Cardiac septum (tissue), 1 donor: ENCODE measurements at regions not wholly inside any gene's neighbourhood (a gene's known extent, or its start where the extent isn't known, plus 50 kb on each side); places are given as distances from the start of the nearest gene placed in this dataset.
"Not testable (repeated sequence)": the region's sequence is repeated elsewhere in the genome, so short reads cannot be mapped to it uniquely, and the experiment has no call there.

Experiments used
- DNase-seq: peaks from one replicate; pipeline ENCODE4 v3.0.0-alpha.2; 2020; ENCODE audit warnings: low spot score
- intact Hi-C: fragments of 100-400 bp; cut with DNase I; formaldehyde crosslinking; loops from one replicate; pipeline ENCODE4 v1.14.0; 2022
- donor health status: DM: no; HTN: no; CAD: no.

DNA sequence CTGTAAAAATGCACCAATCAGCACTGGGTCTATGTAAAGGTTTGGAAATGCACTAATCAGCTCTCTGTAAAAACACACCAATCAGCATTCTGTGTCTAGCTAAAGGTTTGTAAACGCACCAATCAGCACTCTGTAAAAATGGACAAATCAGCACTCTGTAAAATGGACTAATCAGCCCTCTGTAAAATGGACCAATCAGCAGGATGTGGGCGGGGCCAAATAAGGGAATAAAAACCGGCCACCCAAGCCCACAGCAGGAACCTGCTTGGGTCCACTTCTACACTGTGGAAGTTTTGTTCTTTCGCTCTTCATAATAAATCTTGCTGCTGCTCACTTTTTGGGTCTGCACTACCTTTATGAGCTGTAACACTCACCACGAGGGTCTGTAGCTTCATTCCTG, 101.0 kb downstream of the SMC2 start:
- DNase-seq, intact Hi-C loops: not testable (repeated sequence)

DNA sequence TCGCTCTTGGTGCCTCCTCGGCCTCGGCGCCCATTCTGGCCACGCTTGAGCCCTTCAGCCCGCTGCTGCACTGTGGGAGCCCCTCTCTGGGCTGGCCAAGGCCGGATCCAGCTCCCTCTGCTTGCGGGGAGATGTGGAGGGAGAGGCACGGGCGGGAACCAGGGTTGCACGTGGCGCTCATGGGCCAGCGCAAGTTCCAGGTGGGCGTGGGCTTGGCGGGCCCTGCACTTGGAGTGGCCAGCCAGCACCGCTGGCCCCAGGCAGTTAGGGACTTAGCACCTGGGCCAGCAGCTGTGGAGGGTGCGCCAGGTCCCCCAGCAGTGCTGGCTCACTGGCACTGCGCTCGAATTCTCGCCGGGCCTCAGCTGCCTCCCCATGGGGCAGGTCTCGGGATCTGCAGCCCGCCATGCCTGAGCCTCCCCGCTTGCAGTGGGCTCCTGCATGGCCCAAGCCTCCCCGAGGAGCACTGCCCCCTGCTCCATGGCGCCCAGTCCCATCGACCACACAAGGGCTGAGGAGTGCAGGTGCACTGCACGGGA, 106.4 kb downstream of the SMC2 start:
- intact Hi-C loops, result no loop called here
- peak; percentile 75 for DNase-seq

- intact Hi-C loops, result no loop called here
- DNase-seq, result no peak
These were observed 112.7 kb downstream of the SMC2 start for GRCh38 chr9:104206766-104207165.

- intact Hi-C loops, result no loop called here
- DNase-seq, result no peak
These were observed 115.3 kb downstream of the SMC2 start for GRCh38 chr9:104209387-104209786.

DNA sequence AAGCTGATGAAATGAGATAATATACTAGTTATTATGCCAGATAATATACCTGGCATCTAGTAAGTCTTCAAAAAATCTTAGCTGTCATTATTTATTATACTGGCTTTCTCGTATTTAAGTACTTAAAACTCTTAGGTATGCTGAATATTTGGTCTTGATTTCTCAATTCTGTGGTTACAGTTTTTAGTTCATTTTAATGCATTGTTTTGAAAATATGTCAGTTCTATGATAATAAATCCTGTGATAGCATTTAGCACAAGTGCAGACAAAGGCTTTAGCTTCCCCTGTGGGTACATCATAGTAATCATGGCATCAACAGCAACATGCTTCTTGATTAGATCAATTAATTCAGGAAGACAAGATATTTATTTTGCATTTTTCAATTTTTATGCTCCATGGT, 133.0 kb downstream of the SMC2 start:
- intact Hi-C loops, result no loop called here
- no peak for DNase-seq

DNA sequence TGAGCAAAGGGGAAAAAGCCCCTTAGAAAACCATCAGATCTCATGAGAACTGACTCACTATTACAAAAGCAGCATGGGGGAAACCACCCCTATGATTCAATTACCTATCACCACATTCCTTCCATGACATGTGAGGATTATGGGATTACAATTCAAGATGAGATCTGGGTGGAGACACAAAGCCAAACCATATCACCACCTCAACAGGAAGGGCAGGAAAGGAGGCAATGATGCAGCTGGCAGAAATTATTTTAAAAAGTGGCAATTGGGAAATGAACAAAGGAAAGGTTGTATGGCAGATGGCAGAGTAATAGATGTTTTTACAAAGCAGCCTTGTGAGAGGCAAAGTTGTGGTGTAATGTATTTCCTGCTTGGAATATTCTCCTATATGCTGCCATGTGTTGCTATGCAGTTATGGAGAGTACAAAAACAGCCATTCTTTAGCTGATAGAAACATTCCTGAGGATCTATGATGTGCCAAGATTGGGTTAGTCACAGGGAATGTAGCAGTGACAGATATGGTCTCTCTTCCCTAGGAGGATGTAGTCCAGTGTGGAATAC, 138.8 kb downstream of the SMC2 start:
- DNase-seq, result no peak
- intact Hi-C loops, result no loop called here

- DNase-seq, result no peak
- intact Hi-C loops, result no loop called here
These were observed 139.3 kb downstream of the SMC2 start for GRCh38 chr9:104233366-104233765.

DNA sequence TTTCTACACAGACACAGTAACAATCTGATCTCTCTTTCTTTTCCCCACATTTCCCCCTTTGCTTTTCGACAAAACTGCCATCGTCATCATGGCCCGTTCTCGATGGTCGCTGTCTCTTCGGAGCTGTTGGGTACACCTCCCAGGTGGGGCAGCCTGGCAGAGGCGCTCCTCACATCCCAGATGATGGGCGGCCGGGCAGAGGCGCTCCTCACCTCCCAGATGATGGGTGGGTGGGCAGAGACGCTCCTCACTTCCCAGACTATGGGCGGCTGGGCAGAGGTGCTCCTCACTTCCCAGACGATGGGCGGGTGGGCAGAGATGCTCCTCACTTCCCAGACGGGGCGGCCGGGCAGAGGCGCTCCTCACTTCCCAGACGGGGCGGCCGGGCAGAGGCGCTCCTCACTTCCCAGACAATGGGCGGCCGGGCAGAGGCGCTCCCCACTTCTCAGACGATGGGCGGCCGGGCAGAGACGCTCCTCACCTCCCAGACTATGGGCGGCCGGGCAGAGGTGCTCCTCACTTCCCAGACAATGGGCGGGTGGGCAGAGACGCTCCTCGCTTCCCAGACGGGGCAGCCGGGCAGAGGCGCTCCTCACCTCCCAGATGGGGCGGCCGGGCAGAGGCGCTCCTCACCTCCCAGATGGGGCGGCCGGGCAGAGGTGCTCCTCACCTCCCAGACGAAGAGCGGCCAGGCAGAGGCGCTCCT, 140.7 kb downstream of the SMC2 start:
- intact Hi-C loops, DNase-seq: not testable (repeated sequence)

DNA sequence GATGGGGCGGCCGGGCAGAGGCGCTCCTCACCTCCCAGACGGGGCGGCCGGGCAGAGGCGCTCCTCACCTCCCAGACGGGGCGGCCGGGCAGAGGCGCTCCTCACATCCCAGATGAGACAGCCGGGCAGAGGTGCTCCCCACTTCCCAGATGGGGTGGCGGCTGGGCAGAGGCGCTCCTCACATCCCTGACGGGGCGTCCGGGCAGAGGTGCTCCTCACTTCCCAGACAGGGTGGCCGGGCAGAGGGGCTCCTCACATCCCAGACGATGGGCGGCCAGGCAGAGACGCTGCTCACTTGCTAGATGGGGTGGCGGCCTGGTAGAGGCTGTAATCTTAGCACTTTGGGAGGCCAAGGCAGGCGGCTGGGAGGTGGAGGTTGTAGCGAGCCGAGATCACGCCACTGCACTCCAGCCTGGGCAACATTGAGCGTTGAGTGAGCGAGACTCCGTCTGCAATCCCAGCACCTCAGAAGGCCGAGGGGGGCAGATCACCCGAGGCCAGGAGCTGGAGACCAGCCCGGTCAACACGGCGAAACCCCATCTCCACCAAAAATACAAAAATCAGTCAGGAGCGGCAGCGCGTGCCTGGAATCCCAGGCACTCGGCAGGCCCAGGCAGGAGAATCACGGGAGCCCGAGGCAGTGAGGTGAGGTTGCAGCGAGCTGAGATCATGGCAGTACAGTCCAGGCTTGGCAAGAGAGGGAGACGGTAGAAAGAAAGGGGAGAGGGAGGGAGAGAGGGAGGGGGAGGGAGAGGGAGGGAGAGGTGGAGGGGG, 141.4 kb downstream of the SMC2 start:
- DNase-seq, intact Hi-C loops: not testable (repeated sequence)

DNA sequence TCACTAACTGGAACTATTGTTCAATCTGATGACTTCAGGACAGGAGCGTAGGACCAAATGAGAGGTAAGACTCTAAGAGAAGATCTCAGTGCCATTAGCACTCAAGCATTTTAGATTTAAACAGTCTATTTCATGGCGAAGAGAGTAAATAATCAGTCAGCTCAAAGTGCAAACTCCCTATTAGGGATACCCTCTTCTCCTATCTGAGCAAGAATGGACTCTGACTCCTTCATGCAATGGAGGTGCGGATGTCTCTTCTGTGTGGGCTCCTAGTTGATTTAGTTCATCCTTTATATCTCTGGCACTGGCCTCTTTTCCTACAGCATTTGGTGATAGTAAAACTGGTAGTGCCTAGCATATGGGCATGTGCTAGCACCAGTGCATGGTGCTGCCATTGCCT, 144.6 kb downstream of the SMC2 start:
- intact Hi-C loops, result no loop called here

DNA sequence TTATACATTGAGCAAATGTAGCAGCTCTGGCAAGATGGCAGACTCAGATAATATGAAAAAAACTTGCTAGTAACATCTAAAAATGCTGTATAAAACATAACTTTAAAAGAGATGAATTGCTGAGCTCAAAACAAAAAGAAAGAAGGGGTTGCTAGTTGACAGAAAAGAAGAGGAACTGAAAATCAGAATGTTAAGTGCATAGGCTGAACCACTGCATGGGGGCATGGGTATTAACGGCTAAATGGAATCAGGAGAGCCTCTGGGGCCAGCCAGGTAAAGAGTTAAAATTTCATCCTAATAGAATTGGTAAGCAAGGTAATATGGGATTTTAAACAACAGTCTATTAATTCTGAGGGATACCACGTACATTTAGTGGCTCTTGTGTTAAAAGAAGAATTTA, 146.8 kb downstream of the SMC2 start:
- no peak for DNase-seq
- intact Hi-C loops, result no loop called here

More for the DNA sequence above, 144.6 kb downstream of the SMC2 start:
- DNase-seq, result no peak

DNA sequence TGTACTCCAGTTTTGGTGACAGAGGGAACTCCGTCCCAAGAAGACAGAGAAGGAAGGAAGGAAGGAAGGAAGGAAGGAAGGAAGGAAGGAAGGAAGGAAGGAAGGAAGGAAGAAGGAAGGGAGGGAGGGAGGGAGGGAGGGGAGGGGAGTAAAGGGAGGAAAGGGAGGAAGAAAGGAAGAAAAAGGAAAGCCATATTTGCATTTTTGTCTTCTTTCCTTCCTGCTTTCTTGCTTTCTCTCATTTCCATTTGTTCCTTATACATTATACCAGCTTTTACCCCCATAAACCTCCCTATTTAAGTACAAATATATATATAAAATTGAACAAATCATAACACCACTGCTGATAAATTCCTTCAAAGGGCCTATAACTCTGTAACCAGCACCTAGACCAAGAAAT, 151.8 kb downstream of the SMC2 start:
- intact Hi-C loops, result no loop called here
- no peak for DNase-seq

DNA sequence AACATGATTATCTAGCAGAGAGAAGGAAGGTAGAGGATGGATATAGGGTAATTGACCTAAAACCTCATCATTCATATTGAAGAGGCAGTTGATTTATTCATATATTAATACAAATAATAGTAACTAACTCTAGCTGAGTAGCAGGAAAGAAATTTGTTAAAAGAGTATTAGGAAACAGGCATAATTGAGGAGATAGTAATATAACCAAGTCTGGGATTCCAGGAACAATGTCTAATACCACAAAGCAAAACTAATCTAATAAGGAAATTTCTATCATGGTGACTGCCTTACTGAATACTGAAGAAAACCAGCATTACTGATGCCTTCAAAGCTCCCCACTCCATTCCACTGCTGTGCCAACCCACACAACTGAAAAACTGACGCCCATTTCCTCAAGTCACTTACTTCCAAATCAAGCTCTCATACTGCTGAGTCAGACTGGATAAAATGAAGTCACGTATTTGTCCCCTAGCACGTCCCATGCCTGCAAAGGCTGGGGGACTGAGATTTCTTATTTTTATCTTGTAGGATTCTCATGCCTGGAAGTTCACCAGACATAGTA, 153.9 kb downstream of the SMC2 start:
- no peak for DNase-seq
- intact Hi-C loops, result no loop called here

- intact Hi-C loops, result no loop called here
- DNase-seq, result no peak
These were observed 162.1 kb downstream of the SMC2 start for GRCh38 chr9:104256031-104256695.

GRCh38 chr9:104256696-104257062, 162.6 kb downstream of the SMC2 start:
- DNase-seq, result no peak
- intact Hi-C loops, result no loop called here

DNA sequence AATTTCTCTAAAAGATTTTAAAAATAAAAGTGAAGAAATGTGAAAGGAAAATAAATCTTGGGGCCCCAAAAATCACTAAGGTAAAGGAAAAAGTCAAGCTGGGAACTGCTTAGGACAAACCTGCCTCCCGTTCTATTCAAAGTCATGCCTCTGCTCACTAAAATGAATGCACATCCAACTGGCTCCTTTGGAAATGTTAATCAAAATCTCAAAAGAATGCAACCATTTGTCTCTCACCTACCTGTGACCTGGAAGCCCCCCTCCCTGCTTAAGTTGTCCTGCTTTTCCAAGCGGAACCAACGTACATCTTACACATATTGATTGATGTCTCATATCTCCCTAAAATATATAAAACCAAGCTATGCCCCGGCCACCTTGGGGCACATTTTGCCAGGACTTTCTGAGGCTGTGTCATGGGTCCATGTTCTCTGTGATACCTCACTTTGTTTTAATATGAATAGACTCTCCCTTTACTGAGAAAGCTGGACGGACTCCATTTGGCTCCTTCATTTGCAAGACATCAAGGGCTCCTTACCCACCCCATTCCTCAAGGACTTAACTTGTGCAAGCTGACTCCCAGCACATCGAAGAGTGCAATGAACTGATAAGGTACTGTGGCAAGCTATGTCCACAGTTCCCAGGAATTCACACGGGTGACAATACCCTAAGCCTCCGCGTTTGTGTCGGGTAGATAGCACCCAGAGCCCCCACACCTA, 164.3 kb downstream of the SMC2 start:
- intact Hi-C loops, result no loop called here
- DNase-seq, result no peak

- DNase-seq, result no peak
- intact Hi-C loops, result no loop called here
These were observed 165.9 kb downstream of the SMC2 start for GRCh38 chr9:104260004-104260403.

- intact Hi-C loops, result no loop called here
- DNase-seq, result no peak
These were observed 169.8 kb downstream of the SMC2 start for GRCh38 chr9:104263942-104264341.

DNA sequence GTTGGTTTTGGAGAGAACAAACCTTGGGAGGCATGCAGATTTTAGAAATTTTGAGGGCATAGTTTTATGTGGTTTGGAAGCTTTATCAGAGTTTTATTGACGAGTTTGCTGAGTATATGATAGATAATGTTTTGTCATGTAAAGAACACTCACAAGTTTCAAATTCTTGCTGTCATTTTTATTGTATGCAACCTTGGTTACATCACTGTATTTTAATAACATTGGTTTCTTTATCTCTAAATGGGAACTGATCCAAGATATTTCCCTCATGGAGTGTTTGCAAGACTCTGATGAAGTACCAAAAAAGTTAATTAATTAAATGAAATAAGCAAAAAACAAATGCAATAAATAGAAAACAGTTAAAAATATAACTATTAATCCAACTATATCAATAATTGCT, 170.3 kb downstream of the SMC2 start:
- no peak for DNase-seq
- intact Hi-C loops, result no loop called here
